CD4-positive, alpha-beta memory T cell (primary cell): ENCODE measurements at regions not wholly inside any gene's neighbourhood (a gene's known extent, or its start where the extent isn't known, plus 50 kb on each side); places are given as distances from the start of the nearest gene placed in this dataset.

Experiments
- CTCF ChIA-PET: fragments of 350-600 bp; sonication (Branson Sonifier 250); formaldehyde crosslinking; loops from one replicate; lab custom pipeline; 2021; ENCODE audit warnings: inconsistent platforms; ENCODE audit not compliant: partially characterized antibody; lab: Charles Lee
- POLR2A ChIA-PET: fragments of 350-600 bp; sonication (Branson Sonifier 250); formaldehyde crosslinking; loops from one replicate; lab custom pipeline; 2021; ENCODE audit not compliant: partially characterized antibody; lab: Charles Lee
- DNase-seq, 5 donors: peaks; one replicate each; pipeline versions ENCODE4 v3.0.0 to v3.0.0-alpha.2; 2020 to 2022; ENCODE audit warnings: mixed read lengths in 1 of 5
- H3K27ac ChIP-seq: one replicate; pipeline ENCODE4 v1.7.0; 2013; ENCODE audit warnings: low read depth, low read length
- H3K27me3 ChIP-seq: 2 replicates; pipeline ENCODE4 v1.7.0; 2013; ENCODE audit warnings: mild to moderate bottlenecking, low read length, moderate library complexity; ENCODE audit not compliant: insufficient read depth
- H3K36me3 ChIP-seq: 2 replicates; pipeline ENCODE4 v1.7.0; 2013; ENCODE audit warnings: mild to moderate bottlenecking, low read length, moderate library complexity; ENCODE audit not compliant: insufficient read depth
- H3K4me1 ChIP-seq: 2 replicates; pipeline ENCODE4 v1.7.0; 2013; ENCODE audit warnings: mild to moderate bottlenecking, low read length, moderate library complexity; ENCODE audit not compliant: insufficient read depth
- H3K4me3 ChIP-seq, 2 donors: one replicate each; pipeline ENCODE4 v1.7.0; 2013; ENCODE audit warnings: low read length in 2 of 2, mild to moderate bottlenecking in 1 of 2
- H3K9me3 ChIP-seq, 2 donors: one replicate each; pipeline ENCODE4 v1.7.0; 2013; ENCODE audit warnings: low read length in 2 of 2, control low read depth in 1 of 2; ENCODE audit not compliant: control insufficient read depth in 1 of 2
- H3K27ac Mint-ChIP-seq, 7 donors: one replicate each; pipeline ENCODE4 v1.8.0; 2020 to 2021; ENCODE audit warnings: mixed read lengths in 7 of 7, mild to moderate bottlenecking in 6 of 7, inconsistent platforms in 3 of 7, moderate library complexity in 3 of 7
- H3K27me3 Mint-ChIP-seq, 2 donors: one replicate each; pipeline ENCODE4 v1.8.0; 2020 to 2021; ENCODE audit warnings: mixed read lengths in 2 of 2
- H3K36me3 Mint-ChIP-seq, 2 donors: one replicate each; pipeline ENCODE4 v1.8.0; 2020 to 2021; ENCODE audit warnings: mixed read lengths in 2 of 2, inconsistent platforms in 1 of 2, mild to moderate bottlenecking in 1 of 2
- H3K4me1 Mint-ChIP-seq, 4 donors: one replicate each; pipeline ENCODE4 v1.8.0; 2020 to 2021; ENCODE audit warnings: mixed read lengths in 4 of 4, mild to moderate bottlenecking in 1 of 4
- H3K4me3 Mint-ChIP-seq, 8 donors: one replicate each; pipeline ENCODE4 v1.8.0; 2020 to 2021; ENCODE audit warnings: mixed read lengths in 8 of 8, mild to moderate bottlenecking in 7 of 8, moderate library complexity in 6 of 8, inconsistent platforms in 3 of 8
- H3K9me3 Mint-ChIP-seq, 8 donors: one replicate each; pipeline ENCODE4 v1.8.0; 2020 to 2021; ENCODE audit warnings: mixed read lengths in 8 of 8, mild to moderate bottlenecking in 5 of 8, inconsistent platforms in 3 of 8, moderate library complexity in 1 of 8
- intact Hi-C: fragments of 100-400 bp; cut with micrococcal nuclease; formaldehyde crosslinking; loops from one replicate; pipeline ENCODE4 v1.15.1; 2023

DNA sequence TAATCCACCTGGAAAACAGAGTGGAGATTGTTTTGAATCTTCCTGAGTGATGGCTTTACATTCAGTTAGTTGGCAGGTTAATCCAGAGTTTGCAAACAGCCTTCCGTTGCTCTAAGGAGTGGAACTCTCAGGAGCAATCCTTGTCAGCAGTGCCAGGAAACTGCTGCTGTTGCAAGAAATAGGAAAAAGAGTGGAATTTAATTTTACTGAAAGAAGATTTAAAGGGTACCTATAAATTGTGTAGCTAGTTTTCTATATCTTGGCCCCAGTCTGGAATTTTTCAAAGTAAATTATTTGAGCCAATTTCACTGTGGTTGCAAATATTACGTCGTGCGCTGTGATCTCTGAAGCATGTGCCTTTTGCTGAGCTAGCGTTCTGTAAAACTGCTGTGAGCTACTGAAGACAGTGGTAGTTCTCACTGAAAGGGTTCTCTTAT lies 55.5 kb upstream of the SLC5A12 start:
- intact Hi-C loops, result no loop called here
- Histone ChIP-seq H3K9me3 (no peaks in the 10 kb centered on the region), H3K4me1 (no peaks in the 10 kb centered on the region), H3K36me3 (no peaks in the 10 kb centered on the region), H3K27me3 (no peaks in the 10 kb centered on the region), H3K4me3 (no peak overlapping the region), H3K27ac (no peak overlapping the region)
- H3K27ac Mint-ChIP-seq, result no peak overlapping the region
- no peaks in the 10 kb centered on the region for H3K27me3 Mint-ChIP-seq
- POLR2A ChIA-PET, result no interaction called here
- no peaks in the 10 kb centered on the region for H3K36me3 Mint-ChIP-seq
- DNase-seq, result no peak
- H3K4me1 Mint-ChIP-seq, result no peaks in the 10 kb centered on the region
- CTCF ChIA-PET, result no interaction called here
- peaks cover 0 to 4% (median 2%) of the 10 kb centered on the region in 8 donors for H3K9me3 Mint-ChIP-seq
- H3K4me3 Mint-ChIP-seq, result no peak overlapping the region

- Mint-ChIP-seq H3K4me3 (no peak overlapping the region), H3K36me3 (no peaks in the 10 kb centered on the region), H3K9me3 (peaks cover 0 to 6% (median 3%) of the 10 kb centered on the region in 8 donors), H3K4me1 (no peaks in the 10 kb centered on the region), H3K27ac (no peak overlapping the region), H3K27me3 (no peaks in the 10 kb centered on the region)
- no peaks in the 10 kb centered on the region for H3K27me3 ChIP-seq
- intact Hi-C loops, result no loop called here
- no peaks in the 10 kb centered on the region for H3K36me3 ChIP-seq
- H3K9me3 ChIP-seq, result no peaks in the 10 kb centered on the region
- ChIA-PET POLR2A (no interaction called here), CTCF (no interaction called here)
- no peaks in the 10 kb centered on the region for H3K4me1 ChIP-seq
- DNase-seq, result no peak
- H3K27ac ChIP-seq, result no peak overlapping the region
- no peak overlapping the region for H3K4me3 ChIP-seq
These were observed 56.3 kb upstream of the SLC5A12 start for GRCh38 chr11:26778000-26778757.

GRCh38 chr11:26779074-26779865 lies 57.4 kb upstream of the SLC5A12 start:
- POLR2A ChIA-PET, result no interaction called here

DNA sequence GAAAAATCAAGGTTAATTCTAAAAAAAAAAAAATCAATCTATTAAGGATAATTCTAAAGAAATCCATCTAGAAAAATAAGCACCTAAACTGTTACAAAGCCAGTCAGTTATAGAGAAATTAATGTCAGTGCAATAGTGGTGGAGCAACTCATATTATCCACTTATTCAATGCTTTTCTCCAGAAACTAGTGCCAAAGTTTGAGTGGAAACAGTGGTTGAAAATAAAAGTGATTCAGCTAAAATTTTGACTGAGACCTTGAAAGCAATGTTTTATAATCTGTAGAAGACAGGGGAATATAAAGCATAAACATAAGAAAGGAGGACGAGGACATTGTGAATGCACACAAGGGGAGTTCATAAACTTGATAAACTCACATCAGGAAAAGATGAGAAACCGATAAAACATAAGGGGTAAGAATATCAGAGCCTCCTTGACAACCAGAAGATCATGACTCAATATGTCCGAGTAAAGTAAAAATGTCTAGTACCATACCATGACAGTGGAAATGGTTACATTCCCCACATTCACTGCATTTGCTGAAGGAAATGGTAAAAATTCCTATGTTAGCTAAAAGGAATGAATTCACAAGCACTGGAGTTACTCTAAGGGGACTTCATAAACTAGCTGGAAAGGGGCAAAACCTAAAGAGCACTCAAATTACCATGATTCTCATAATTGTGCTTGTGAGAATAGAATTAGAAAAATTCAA lies 58.7 kb upstream of the SLC5A12 start:
- H3K36me3 ChIP-seq, result no peaks in the 10 kb centered on the region
- no peak overlapping the region for H3K27ac Mint-ChIP-seq
- H3K4me1 ChIP-seq, result no peaks in the 10 kb centered on the region
- no peaks in the 10 kb centered on the region for H3K4me1 Mint-ChIP-seq
- no peaks in the 10 kb centered on the region for H3K36me3 Mint-ChIP-seq
- DNase-seq, result no peak
- intact Hi-C loops, result no loop called here
- H3K27ac ChIP-seq, result no peak overlapping the region
- H3K4me3 ChIP-seq, result no peak overlapping the region
- no peaks in the 10 kb centered on the region for H3K27me3 Mint-ChIP-seq
- ChIA-PET POLR2A (no interaction called here), CTCF (no interaction called here)
- no peaks in the 10 kb centered on the region for H3K9me3 ChIP-seq
- peaks cover 0 to 23% (median 14%) of the 10 kb centered on the region in 8 donors for H3K9me3 Mint-ChIP-seq
- H3K27me3 ChIP-seq, result no peaks in the 10 kb centered on the region
- H3K4me3 Mint-ChIP-seq, result no peak overlapping the region

More at GRCh38 chr11:26779074-26779865, 57.4 kb upstream of the SLC5A12 start:
- no peaks in the 10 kb centered on the region for H3K4me1 Mint-ChIP-seq
- no peaks in the 10 kb centered on the region for H3K27me3 Mint-ChIP-seq
- peaks cover 0 to 15% (median 9%) of the 10 kb centered on the region in 8 donors for H3K9me3 Mint-ChIP-seq
- H3K27ac Mint-ChIP-seq, result no peak overlapping the region
- H3K4me1 ChIP-seq, result no peaks in the 10 kb centered on the region
- no peaks in the 10 kb centered on the region for H3K27me3 ChIP-seq
- no peak overlapping the region for H3K4me3 ChIP-seq
- no peaks in the 10 kb centered on the region for H3K36me3 ChIP-seq
- no peaks in the 10 kb centered on the region for H3K36me3 Mint-ChIP-seq
- DNase-seq, result no peak
- H3K4me3 Mint-ChIP-seq, result no peak overlapping the region
- CTCF ChIA-PET, result no interaction called here
- intact Hi-C loops, result no loop called here
- no peaks in the 10 kb centered on the region for H3K9me3 ChIP-seq
- H3K27ac ChIP-seq, result no peak overlapping the region

GRCh38 chr11:26782220-26782965 lies 60.5 kb upstream of the SLC5A12 start:
- DNase-seq, result no peak
- no peak overlapping the region for H3K27ac ChIP-seq
- ChIA-PET POLR2A (no interaction called here), CTCF (no interaction called here)
- H3K27me3 ChIP-seq, result no peaks in the 10 kb centered on the region
- no peaks in the 10 kb centered on the region for H3K4me1 ChIP-seq
- Mint-ChIP-seq H3K27me3 (no peaks in the 10 kb centered on the region), H3K4me1 (no peaks in the 10 kb centered on the region), H3K4me3 (no peak overlapping the region), H3K9me3 (peaks cover 0 to 24% (median 18%) of the 10 kb centered on the region in 8 donors), H3K36me3 (no peaks in the 10 kb centered on the region), H3K27ac (no peak overlapping the region)
- H3K4me3 ChIP-seq, result no peak overlapping the region
- H3K36me3 ChIP-seq, result no peaks in the 10 kb centered on the region
- intact Hi-C loops, result no loop called here
- no peaks in the 10 kb centered on the region for H3K9me3 ChIP-seq

- CTCF ChIA-PET, result no interaction called here
These were observed 62.1 kb upstream of the SLC5A12 start for GRCh38 chr11:26783997-26784396.

More at GRCh38 chr11:26783997-26784396, 62.1 kb upstream of the SLC5A12 start:
- Mint-ChIP-seq H3K4me1 (no peaks in the 10 kb centered on the region), H3K27ac (no peak overlapping the region), H3K36me3 (no peaks in the 10 kb centered on the region), H3K9me3 (peaks cover 0 to 24% (median 19%) of the 10 kb centered on the region in 8 donors), H3K4me3 (no peak overlapping the region), H3K27me3 (no peaks in the 10 kb centered on the region)
- intact Hi-C loops, result no loop called here
- H3K36me3 ChIP-seq, result no peaks in the 10 kb centered on the region
- POLR2A ChIA-PET, result no interaction called here
- no peak overlapping the region for H3K27ac ChIP-seq
- DNase-seq, result no peak
- no peaks in the 10 kb centered on the region for H3K27me3 ChIP-seq
- no peaks in the 10 kb centered on the region for H3K4me1 ChIP-seq
- no peaks in the 10 kb centered on the region for H3K9me3 ChIP-seq
- no peak overlapping the region for H3K4me3 ChIP-seq
